Caco-2 (cell line): ENCODE measurements at regions not wholly inside any gene's neighbourhood (a gene's known extent, or its start where the extent isn't known, plus 50 kb on each side); places are given as distances from the start of the nearest gene placed in this dataset.
"Not testable (repeated sequence)": the region's sequence is repeated elsewhere in the genome, so short reads cannot be mapped to it uniquely, and the experiment has no call there.

Experiments
- BruUV-seq: library from RNA; stranded (reverse); fragments of 400-500 nt; replicated peaks from 2 replicates; lab custom pipeline; 2021; lab: Mats Ljungman, UMichigan
- CTCF ChIA-PET: fragments of 300-600 bp; sonication (Branson Sonifier 250); formaldehyde crosslinking; loops from one replicate; lab custom pipeline; 2022; ENCODE audit warnings: antibody characterized with exemption; lab: Charles Lee
- POLR2A ChIA-PET: fragments of 300-600 bp; sonication (Branson Sonifier 250); formaldehyde crosslinking; loops from one replicate; lab custom pipeline; 2022; ENCODE audit warnings: antibody characterized with exemption; lab: Charles Lee
- DNase-seq, 2 experiments: peaks; one replicate each; pipeline versions ENCODE4 v3.0.0 to v3.0.0-alpha.2; 2020 to 2022
- H3K27me3 ChIP-seq: replicated peaks from 2 replicates; pipeline ENCODE4 v1.6.0; 2011; ENCODE audit warnings: low read length; ENCODE audit not compliant: control insufficient read depth, insufficient read depth
- H3K36me3 ChIP-seq: 2 replicates; pipeline ENCODE4 v1.5.1; 2011; ENCODE audit warnings: low read length; ENCODE audit not compliant: control insufficient read depth, insufficient read depth
- H3K4me1 ChIP-seq: fragments of 250-450 bp; sonication (Bioruptor Pico); 2 replicates; pipeline ENCODE4 v1.5.1; 2020; ENCODE audit warnings: mild to moderate bottlenecking
- H3K4me3 ChIP-seq: 2 replicates; pipeline ENCODE4 v1.5.1; 2011; ENCODE audit warnings: low read depth, mild to moderate bottlenecking, control low read depth, low read length
- H3K9me3 ChIP-seq: fragments of 250-450 bp; sonication (Bioruptor Pico); 2 replicates; pipeline ENCODE4 v1.5.1; 2020; ENCODE audit warnings: mild to moderate bottlenecking, moderate library complexity
- H3K27ac Mint-ChIP-seq: one replicate; pipeline ENCODE4 v1.8.0; 2022; ENCODE audit warnings: mixed read lengths; ENCODE audit not compliant: unreplicated experiment
- H3K27me3 Mint-ChIP-seq: one replicate; pipeline ENCODE4 v1.8.0; 2022; ENCODE audit warnings: mixed read lengths; ENCODE audit not compliant: insufficient read depth, unreplicated experiment
- H3K36me3 Mint-ChIP-seq: one replicate; pipeline ENCODE4 v1.8.0; 2022; ENCODE audit warnings: mild to moderate bottlenecking, mixed read lengths; ENCODE audit not compliant: insufficient read depth, unreplicated experiment
- H3K4me1 Mint-ChIP-seq: one replicate; pipeline ENCODE4 v1.8.0; 2022; ENCODE audit warnings: low read depth, mixed read lengths; ENCODE audit not compliant: unreplicated experiment
- H3K4me3 Mint-ChIP-seq: one replicate; pipeline ENCODE4 v1.8.0; 2022; ENCODE audit warnings: mild to moderate bottlenecking, moderate library complexity, mixed read lengths; ENCODE audit not compliant: unreplicated experiment
- H3K9me3 Mint-ChIP-seq: one replicate; pipeline ENCODE4 v1.8.0; 2022; ENCODE audit warnings: mixed read lengths; ENCODE audit not compliant: unreplicated experiment
- intact Hi-C: fragments of 100-400 bp; cut with micrococcal nuclease; formaldehyde crosslinking; loops from one replicate; pipeline ENCODE4 v1.10.0; 2022; ENCODE audit not compliant: unreplicated experiment
- TF ChIP-seq, protein P1 (sequence below), 2 experiments: fragments of 200-600 bp in 1 of 2; IDR thresholded peaks; 1 replicate in 1 of 2; 2 replicates in 1 of 2; pipeline versions ENCODE4 v1.5.1 to v1.8.0; 2011 to 2022; ENCODE audit warnings: antibody characterized with exemption in 1 of 2, control low read depth in 1 of 2, inconsistent platforms in 1 of 2, low read depth in 1 of 2, low read length in 1 of 2, mild to moderate bottlenecking in 1 of 2, moderate library complexity in 1 of 2; ENCODE audit not compliant: insufficient read depth in 1 of 2, severe bottlenecking in 1 of 2, unreplicated experiment in 1 of 2

GRCh38 chr6:78744144-78744543 lies 123.2 kb upstream of the IRAK1BP1 start:
- CTCF ChIA-PET: no interaction called here
- Histone ChIP-seq H3K36me3 (no peaks in the 10 kb centered on the region), H3K4me1 (no peaks in the 10 kb centered on the region), H3K9me3 (peaks cover 13% of the 10 kb centered on the region; the same call in 1 of the 2 replicates), H3K27me3 (no peaks in the 10 kb centered on the region), H3K4me3 (no peak overlapping the region)
- intact Hi-C loops: no loop called here
- no peak overlapping the region for H3K27ac Mint-ChIP-seq
- no TSS peak for BruUV-seq
- POLR2A ChIA-PET: no interaction called here
- H3K27me3 Mint-ChIP-seq: no peaks in the 10 kb centered on the region
- peaks cover 13% of the 10 kb centered on the region for H3K9me3 Mint-ChIP-seq
- no peak for DNase-seq
- TF ChIP-seq, protein P1, sequence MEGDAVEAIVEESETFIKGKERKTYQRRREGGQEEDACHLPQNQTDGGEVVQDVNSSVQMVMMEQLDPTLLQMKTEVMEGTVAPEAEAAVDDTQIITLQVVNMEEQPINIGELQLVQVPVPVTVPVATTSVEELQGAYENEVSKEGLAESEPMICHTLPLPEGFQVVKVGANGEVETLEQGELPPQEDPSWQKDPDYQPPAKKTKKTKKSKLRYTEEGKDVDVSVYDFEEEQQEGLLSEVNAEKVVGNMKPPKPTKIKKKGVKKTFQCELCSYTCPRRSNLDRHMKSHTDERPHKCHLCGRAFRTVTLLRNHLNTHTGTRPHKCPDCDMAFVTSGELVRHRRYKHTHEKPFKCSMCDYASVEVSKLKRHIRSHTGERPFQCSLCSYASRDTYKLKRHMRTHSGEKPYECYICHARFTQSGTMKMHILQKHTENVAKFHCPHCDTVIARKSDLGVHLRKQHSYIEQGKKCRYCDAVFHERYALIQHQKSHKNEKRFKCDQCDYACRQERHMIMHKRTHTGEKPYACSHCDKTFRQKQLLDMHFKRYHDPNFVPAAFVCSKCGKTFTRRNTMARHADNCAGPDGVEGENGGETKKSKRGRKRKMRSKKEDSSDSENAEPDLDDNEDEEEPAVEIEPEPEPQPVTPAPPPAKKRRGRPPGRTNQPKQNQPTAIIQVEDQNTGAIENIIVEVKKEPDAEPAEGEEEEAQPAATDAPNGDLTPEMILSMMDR (IDR thresholded peaks at IDR 0.05; ENCODE audit: insufficient read depth in 1 of 2, low read depth in 1 of 2, low read length in 1 of 2, severe bottlenecking in 1 of 2, unreplicated experiment in 1 of 2): no peak
- no peaks in the 10 kb centered on the region for H3K4me1 Mint-ChIP-seq
- H3K4me3 Mint-ChIP-seq: no peak overlapping the region
- H3K36me3 Mint-ChIP-seq: no peaks in the 10 kb centered on the region

GRCh38 chr6:78746457-78746856 lies 120.9 kb upstream of the IRAK1BP1 start:
- Mint-ChIP-seq H3K27me3 (no peaks in the 10 kb centered on the region), H3K9me3 (peaks cover 14% of the 10 kb centered on the region), H3K27ac (no peak overlapping the region), H3K4me1 (no peaks in the 10 kb centered on the region), H3K36me3 (no peaks in the 10 kb centered on the region), H3K4me3 (no peak overlapping the region)
- POLR2A ChIA-PET: no interaction called here
- Histone ChIP-seq H3K9me3 (peaks cover 13% of the 10 kb centered on the region; the same call in 1 of the 2 replicates), H3K4me1 (no peaks in the 10 kb centered on the region), H3K27me3 (no peaks in the 10 kb centered on the region), H3K4me3 (no peak overlapping the region), H3K36me3 (no peaks in the 10 kb centered on the region)
- CTCF ChIA-PET: no interaction called here
- no TSS peak for BruUV-seq
- TF ChIP-seq, protein P1 (IDR thresholded peaks at IDR 0.05; ENCODE audit: insufficient read depth in 1 of 2, low read depth in 1 of 2, low read length in 1 of 2, severe bottlenecking in 1 of 2, unreplicated experiment in 1 of 2): no peak
- DNase-seq: no peak
- intact Hi-C loops: no loop called here

DNA sequence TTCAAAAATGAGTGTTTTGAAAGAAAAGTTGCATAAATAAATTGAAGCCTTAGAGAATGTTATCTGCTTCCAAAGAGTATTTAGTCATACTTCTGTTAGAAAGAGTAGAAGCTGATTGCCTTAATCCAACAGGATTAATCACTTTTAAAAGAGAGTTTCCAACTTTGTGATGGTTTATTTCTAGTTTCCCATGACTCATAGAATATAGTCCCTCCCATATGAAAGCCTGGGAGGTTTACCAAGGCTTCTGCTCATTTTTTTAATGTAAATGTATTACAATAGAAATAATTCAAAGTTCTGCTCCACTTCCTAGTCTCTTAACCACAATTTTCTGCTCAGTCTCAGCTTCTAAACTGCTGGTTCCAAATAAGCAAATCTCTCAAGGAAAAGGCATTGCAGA lies 118.0 kb upstream of the IRAK1BP1 start:
- no peak overlapping the region for H3K4me3 ChIP-seq
- no peaks in the 10 kb centered on the region for H3K4me1 Mint-ChIP-seq
- no peak overlapping the region for H3K4me3 Mint-ChIP-seq
- BruUV-seq: no TSS peak
- no peaks in the 10 kb centered on the region for H3K36me3 Mint-ChIP-seq
- no peaks in the 10 kb centered on the region for H3K4me1 ChIP-seq
- no peaks in the 10 kb centered on the region for H3K36me3 ChIP-seq
- intact Hi-C loops: no loop called here
- no peak for DNase-seq
- ChIA-PET POLR2A (no interaction called here), CTCF (no interaction called here)
- no peak overlapping the region for H3K27ac Mint-ChIP-seq
- peaks cover 14% of the 10 kb centered on the region for H3K9me3 Mint-ChIP-seq
- H3K9me3 ChIP-seq: peaks cover 13% of the 10 kb centered on the region; the same call in 1 of the 2 replicates
- TF ChIP-seq, protein P1 (IDR thresholded peaks at IDR 0.05; ENCODE audit: insufficient read depth in 1 of 2, low read depth in 1 of 2, low read length in 1 of 2, severe bottlenecking in 1 of 2, unreplicated experiment in 1 of 2): no peak
- no peaks in the 10 kb centered on the region for H3K27me3 Mint-ChIP-seq
- no peaks in the 10 kb centered on the region for H3K27me3 ChIP-seq

DNA sequence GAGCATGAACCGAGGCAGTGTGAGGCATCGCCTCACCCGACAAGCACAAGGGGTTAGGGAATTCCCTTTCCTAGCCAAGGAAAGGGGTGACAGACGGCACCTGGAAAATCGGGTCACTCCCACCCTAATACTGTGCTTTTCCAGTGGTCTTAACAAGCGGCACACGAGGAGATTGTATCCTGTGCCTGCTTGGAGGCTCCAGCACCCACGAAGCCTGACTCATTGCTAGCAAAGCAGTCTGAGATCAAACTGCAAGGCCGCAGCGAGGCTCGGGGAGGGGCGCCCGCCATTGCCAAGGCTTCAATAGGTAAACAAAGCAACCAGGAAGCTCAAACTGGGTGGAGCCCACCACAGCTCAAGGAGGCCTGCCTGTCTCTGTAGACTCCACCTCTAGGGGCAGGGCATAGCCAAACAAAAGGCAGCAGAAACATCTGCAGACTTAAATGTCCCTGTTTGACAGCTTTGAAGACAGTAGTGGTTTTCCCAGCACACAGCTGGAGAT lies 109.0 kb upstream of the IRAK1BP1 start:
- H3K27me3 ChIP-seq, POLR2A ChIA-PET, H3K4me3 Mint-ChIP-seq, intact Hi-C loops, H3K4me3 ChIP-seq, H3K36me3 Mint-ChIP-seq, H3K36me3 ChIP-seq, H3K27me3 Mint-ChIP-seq, H3K4me1 Mint-ChIP-seq, H3K27ac Mint-ChIP-seq, BruUV-seq, H3K9me3 ChIP-seq, H3K4me1 ChIP-seq, DNase-seq, CTCF ChIA-PET: not testable (repeated sequence)
- peaks cover 24% of the 10 kb centered on the region for H3K9me3 Mint-ChIP-seq
